Activated CD4-positive, alpha-beta T cell treated with anti-CD3 and anti-CD28 coated beads for 1 hour (primary cell): ENCODE measurements at regions not wholly inside any gene's neighbourhood (a gene's known extent, or its start where the extent isn't known, plus 50 kb on each side); places are given as distances from the start of the nearest gene placed in this dataset.
"Not testable (repeated sequence)": the region's sequence is repeated elsewhere in the genome, so short reads cannot be mapped to it uniquely, and the experiment has no call there.

Experiments used
- DNase-seq: peaks from one replicate; pipeline ENCODE4 v3.0.0-alpha.2; 2020

DNA sequence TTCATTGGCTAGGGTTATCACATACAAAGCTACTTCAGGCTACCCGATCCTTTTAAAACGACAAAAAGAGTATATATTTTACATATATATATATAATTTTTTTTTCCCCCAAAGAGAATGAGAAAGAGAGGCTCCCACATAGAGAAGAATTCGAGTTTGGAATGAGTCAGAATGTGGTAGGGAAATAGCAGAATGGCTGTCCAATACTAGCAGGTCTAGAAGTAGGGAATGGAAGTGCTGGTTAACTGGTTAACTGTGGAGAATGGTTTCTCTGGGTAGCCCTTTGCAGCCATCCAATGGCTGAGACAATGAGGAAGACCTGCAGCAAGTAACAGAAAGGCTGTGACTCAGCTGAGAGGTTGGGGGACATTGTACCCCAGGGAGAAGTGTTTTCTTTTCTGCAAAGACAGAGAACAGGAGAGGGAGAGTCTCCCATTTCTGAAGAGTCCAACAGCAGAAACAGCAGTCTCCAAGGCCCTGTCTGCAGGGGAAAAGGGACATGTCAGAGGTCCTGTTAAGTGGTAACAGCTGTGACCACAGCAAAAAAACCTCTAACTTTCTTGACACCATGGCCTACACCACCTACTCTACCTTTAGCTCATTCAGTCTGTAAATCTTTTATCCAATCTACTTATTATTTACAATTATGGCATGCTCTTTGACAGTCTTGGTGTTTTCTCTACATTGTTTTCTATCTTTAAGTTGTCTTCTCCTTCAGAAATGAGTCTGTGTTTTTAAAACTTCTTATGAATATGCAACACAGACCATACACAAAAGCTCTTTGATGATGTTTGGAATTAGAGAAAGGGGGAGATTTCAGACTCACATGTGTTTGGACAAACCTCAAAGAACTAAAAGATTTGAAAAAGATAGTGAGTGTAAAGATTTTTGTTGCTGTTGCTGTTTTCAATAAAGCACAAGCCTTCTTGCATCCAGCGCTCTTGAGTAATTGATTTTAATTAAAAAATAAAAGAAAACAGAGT, 116.1 kb upstream of the SLC7A14 start:
- no peak for DNase-seq

DNA sequence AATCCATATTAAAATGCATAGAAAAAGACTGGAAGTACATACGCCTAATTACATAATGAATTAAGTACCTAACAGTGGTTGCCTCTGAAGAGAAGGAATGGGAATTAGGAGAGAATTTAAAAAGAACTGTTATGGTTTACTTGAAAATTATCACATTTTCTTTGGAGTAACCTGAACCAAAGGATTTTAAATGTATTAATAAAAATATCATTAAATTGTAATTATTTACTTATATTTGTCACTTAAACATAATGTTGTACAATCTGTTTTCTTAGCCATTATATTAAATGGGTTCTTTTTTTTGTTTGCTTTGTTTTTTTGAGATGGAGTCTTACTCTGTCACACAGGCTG, 114.2 kb upstream of the SLC7A14 start:
- DNase-seq = no peak

DNA sequence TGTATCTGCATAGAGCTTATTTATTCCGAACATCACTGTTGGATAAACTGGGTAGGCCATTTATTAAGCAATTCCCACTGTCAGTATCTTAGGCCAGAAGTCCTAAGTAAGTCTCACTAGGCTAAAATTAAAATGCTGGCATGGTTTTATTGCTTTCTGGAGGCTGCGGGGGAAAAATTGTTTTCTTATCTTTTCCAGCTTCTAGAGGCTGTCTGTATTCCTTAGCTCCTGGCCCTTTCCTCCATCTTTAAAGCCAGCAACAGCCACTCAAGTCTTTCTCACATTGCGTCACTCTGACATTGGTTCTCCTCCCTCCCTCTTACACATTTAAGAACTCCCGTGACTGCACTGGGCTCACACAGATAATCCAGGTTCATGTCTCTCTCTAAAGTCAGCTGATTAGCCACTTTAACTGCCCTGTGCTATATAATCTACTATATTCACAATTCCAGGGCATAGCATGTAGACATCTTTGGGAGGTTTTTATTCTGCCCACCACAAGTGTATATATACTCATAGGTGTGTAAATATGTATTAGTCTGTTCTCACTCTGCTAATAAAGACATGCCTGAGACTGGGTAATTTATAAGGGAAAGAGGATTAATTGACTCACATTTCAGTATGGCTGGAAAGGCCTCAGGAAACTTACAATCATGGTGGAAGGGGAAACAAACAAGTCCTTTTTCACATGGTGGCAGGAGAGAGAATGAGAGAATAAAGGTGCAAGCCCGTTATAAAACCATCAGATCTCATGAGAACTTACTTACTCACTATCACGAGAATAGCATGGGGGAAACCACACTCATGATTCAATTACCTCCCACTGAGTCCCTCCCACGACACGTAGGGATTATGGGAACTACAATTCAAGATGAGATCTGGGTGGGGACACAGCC, 113.5 kb upstream of the SLC7A14 start:
- no peak for DNase-seq

DNA sequence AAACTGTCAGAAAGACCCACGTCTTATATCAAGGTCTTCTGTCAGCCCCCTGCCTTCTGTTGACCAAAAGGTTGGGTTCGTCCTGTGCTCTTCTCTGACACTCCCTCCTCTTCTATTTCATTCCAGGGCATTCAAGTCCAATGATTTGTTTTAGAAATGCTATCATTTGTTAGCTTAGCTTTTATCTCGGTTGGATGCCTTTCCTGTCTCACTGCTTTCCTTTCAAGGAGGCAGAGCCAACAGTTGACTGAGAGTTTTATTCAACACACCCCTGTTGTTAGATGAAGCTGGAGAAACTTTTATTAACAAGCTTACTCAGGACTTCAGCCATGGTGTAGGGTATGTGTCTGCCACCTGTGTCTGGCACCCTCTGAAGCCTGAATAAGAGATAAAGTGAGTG, 112.0 kb upstream of the SLC7A14 start:
- DNase-seq = no peak

DNA sequence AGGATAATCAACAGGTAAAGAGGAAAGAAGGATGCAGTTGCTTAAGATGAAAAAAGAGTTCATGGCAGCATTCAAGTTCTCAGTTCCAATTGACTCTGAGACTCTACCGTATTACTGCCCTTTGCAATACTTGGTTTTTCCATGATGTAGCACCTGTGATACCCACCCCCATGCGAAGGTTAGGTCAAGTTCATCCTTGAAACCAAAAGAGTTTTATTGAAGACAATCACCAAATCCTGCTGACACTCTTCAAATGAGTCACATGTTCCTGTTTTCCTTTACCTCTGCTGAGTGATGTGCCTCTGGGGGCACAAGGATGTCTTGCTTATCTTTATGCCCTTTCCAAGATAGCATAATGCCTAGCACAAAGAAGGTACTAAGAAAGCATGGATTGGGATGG, 111.3 kb upstream of the SLC7A14 start:
- no peak for DNase-seq

DNA sequence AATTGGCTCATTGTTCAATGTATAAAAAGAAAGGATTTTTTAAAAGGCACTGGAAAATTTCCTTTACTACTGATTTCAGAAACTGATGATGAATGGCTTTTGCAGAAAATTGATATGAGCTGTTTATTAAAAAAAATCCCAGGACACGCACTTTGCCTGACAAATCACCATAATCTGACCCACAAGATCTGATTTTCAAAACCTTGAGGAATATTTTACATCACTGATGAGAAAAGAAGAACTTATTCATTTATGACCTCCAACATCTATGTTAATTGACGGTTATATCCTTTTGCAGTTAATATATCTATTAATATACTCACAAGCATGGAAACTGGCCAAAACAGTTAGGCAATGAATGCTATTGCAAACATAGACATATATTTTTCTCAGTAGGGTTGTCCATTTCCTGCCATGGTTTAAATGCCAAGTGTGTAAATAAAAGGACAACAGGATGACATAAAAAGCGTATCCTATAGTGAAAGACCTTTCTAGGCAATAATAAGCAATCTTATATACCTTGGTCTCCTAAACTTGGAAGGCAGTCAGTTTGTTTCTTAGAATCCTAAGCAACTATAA, 109.7 kb upstream of the SLC7A14 start:
- no peak for DNase-seq

DNA sequence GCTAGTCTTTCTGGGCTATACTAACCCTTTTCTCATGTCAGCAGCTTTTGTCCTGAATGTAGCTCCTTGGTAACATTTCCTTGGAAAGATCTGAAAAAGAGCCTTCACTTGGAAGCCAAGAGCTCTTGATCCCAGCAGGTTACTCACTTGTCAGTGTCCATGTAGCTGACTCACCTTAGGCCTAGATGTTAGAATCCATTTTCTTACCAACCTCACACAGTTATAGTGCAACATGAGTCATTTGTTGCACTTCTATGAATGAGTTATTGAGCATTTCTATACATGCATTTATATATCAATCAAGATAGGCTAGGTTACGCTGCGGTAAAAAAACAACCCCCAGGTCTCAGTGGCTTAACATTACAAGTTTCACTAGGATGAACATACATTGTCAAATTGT, 106.8 kb upstream of the SLC7A14 start:
- DNase-seq = no peak

DNA sequence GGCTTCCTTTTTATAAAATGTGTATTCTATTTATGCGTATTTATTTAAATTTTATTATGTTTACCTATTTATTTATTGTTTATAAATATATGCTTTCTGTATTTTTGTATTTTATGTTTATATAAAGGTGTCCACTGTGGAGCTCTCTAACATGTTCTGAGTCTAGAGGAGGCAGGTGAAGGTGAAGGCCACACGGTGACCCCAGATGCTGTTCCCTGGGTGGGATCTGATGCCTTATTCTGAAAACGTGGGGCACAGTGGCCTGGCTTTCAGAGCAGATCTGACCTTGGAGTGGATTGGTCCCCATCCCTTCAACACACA, 104.7 kb upstream of the SLC7A14 start:
- no peak for DNase-seq

DNA sequence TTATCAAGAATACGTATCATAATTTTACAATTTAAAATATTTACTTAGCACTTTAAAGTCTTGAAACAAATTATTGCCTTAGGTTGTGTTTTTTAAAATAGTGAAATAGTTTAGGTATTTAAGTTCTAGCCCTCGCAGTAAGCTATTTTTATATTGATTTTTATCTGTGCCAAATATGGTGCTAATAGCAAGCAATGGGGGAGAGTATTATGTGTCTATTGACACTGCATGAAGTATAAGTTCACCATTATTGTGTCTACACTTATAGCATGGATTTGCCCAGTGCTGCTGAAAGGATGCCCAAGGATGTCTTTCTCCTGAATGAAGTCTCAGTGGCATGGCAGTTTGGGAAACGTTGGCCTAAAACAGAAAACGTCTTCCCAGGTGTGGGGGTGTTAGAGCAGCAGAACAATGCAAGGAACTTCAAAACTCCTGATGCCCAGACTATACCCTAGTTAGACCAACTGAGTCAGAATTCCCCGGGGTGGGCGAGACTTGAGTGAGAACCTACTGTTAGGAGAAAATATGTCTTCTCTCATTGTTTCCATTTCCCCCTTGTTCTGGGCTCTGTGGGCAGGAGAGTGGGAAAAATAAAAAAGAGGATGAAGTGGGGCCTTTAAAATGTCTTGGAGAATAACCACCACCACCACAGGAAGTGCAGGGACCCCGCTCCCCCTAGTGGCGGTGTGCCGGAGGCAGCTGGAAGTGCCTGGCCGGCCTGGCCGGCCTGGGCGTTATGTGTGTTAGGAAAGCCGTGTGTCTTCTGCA, 104.2 kb upstream of the SLC7A14 start:
- DNase-seq = peak; percentile 11

DNA sequence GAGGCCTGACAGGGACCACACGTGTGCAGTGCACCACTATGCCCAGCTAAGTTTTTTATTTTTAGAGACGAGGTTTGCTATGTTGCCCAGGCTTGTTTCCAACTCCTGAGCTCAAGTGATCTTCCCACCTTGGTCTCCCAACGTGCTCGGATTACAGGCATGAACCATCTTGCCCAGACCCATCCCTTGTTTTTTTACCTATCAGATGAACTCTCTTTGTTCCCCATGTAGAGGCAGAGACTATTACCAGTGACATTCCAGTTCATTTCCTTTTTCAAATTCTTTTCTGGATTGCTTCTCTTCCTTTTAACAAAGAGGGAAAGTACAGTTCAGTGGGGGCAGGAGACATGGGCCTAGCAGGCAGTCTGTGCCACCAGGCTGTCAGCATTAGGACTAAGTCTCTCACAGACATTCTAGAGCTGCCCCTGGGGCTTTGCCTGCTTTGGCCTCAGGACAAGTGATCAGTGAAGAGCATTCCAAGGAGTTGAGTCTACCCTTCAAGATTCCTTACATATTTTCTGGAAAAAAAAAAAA, 103.5 kb upstream of the SLC7A14 start:
- no peak for DNase-seq

DNA sequence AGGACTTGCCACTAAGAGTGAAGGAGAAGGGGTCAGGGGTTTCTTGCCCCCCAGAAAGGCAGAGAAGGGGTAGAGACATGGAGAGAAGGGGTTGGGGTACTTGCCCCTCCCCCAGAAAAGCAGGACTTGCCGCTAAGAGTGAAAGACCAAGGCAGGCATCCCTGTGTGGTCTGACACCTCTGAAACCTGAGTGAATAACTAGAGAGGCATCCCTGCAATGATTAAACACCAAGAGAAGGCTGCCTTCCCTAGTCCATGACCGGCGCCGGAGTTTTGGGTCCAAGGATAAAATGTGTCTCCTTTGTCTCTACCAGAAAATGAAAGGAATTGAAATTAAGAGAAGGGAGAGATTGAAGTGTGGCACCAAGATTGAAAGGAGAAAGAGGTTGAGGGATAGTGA, 102.3 kb upstream of the SLC7A14 start:
- not testable (repeated sequence) for DNase-seq

DNA sequence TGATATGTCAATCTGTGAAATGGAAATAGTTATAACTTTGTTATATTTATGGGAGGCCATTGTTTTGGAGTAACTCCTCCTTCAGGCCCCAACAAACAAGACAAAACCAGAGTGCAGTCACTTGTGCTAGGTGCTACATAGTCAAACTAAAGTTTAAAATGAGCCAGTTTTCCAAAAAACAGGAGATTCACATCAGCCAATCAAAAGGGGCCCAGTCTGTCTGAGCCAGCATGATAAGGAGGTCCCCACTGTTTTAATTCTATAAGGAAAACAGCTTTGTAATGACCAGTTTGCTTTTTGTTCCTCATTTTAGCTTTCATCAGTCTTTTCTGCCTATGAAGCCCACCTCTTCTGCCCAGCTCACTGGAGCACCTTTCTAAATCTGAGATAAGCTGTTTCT, 94.7 kb upstream of the SLC7A14 start:
- DNase-seq = no peak

DNA sequence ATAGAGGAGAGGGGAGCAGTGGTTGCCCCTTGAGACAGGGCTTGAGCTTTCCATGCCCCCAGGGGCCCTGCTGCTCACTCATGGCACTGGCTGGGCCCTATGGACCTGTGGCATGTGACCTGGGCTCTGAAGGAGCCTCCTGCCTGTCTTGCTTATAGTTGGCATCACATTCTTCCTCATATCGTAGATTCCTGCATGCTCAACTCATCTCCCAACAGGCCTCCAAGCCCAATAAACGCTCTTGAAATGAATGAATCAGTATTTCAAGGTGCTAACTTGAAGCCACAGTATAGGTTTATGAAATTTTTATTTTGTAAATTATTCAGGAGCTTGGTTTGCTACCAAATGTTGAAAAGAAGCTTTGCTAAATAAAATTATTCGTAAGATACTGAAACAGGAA, 93.3 kb upstream of the SLC7A14 start:
- DNase-seq = no peak

DNA sequence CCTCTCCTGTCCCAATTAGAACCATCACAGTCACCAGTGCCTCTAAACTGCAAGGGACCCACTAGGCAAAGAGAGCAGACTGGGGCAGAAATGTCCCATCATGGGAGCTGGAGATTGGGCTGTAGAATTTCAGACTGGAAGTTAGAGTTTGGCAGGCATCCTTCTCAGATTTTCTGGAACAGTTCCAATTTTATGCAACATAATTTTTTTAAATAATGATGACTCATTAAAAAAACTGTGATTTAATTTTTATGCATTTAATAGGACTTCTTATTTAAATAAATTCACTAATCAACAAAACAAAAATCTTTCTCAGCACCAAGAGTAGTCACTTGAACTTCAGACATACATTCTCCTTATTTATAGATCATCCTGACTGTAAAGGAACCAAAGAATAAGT, 84.6 kb upstream of the SLC7A14 start:
- DNase-seq = no peak

DNA sequence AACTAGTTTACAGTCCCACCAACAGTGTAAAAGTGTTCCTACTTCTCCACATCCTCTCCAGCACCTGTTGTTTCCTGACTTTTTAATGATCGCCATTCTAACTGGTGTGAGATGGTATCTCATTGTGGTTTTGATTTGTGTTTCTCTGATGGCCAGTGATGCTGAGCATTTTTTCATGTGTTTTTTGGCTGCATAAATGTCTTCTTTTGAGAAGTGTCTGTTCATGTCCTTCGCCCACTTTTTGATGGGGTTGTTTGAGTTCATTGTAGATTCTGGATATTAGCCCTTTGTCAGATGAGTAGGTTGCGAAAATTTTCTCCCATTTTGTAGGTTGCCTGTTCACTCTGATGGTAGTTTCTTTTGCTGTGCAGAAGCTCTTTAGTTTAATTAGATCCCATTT, 77.1 kb upstream of the SLC7A14 start:
- DNase-seq = not testable (repeated sequence)

DNA sequence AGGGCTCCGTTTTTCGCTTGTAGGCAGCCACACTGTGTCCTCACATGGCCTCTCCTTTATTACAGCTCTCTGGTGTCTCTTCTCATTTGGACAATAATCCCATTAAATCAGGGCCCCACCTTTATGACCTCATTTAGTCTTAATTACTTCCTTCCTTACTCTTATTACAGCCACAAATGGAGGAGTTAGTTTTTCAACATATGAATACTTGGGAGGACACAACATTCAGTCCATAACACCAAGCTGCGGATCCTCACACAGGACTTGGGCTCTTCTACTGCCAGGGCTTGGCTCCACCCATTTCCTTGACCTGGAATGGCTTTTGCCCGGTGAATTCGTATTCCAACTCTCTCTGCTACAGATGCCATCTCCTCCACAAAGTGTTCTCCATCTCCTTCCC, 74.3 kb upstream of the SLC7A14 start:
- DNase-seq = no peak

DNA sequence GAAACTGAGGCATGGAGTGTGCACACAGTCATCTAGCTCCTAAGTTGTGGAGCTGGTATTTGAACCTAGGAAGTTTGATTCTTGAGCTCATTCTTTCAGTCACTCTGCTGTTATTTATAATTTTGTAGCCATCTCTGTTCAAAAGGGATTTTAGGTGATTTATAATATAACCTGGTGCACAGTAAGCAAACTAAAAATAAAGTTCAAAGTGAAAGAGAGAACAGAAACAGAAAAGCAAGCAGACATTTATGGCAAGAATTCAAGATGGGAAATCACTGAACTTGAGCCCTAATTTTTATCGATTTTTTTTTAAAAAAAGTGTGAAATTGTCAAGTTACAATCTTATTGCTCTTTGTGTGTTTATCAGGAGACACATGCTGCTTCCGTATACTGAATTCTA, 71.4 kb upstream of the SLC7A14 start:
- no peak for DNase-seq

DNA sequence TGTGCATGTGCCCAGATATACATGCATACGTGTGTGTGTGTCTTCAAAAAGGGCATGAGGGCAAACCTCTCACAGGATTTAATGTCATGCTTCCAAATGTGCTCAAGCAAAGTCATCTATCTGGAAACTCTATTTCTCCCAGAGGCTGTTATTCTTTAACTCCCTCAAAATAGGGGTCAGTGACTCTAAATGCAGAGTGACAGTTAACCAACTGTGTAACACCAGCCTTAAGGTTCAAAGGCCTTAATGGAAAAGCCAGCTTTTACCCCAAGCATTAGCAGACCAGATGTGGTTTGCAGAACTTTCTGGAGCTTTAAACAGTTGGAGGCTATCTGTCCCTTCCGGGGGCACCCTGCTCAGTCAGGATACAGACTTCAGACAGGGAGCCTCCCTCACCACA, 70.4 kb upstream of the SLC7A14 start:
- DNase-seq = no peak

DNA sequence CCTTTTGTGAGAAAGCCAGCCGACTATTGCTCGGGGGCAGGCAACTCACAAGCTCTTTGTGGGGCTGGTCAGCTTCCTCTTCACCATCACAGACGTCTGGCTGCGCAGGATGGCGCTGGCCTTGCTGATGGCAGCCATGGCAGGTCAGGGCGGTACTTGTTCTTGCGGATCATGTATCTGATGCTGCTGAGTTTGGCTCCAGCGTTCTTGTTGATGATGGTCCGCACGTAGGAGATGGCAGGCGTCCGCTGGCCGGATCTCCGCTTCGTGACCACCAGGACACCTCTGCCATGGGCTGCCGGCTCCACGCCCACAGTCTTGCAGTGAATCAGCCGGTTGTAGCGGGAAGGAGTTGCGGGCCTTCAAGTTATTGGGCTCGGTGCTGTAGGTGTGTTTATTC, 67.9 kb upstream of the SLC7A14 start:
- DNase-seq = no peak

DNA sequence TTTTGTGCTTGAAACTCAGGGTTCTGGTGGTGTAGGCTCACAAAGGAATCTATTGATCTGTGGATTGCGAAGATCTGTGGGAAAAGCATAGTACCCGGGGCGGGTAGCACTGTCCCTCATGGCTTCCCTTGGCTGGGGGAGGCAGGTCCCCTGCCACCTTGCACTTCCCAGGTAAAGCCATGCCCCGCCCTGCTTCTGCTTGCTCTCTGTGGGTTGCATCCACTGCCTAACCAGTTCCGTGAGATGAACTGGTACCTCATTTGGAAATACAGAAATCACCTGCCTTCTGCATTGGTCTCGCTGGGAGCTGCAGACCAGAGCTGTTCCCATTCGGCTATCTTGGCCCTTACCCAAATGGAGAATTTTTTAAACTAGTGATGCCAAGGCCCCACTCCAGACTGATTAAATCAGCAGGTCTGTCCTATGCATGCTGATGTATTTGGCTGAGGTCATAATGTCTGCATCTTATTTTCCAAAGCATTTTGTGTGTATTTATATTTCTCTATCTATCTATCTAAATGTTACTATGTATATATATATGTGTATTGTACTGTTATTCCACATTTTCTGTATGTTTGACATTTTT, 65.5 kb upstream of the SLC7A14 start:
- DNase-seq = no peak

DNA sequence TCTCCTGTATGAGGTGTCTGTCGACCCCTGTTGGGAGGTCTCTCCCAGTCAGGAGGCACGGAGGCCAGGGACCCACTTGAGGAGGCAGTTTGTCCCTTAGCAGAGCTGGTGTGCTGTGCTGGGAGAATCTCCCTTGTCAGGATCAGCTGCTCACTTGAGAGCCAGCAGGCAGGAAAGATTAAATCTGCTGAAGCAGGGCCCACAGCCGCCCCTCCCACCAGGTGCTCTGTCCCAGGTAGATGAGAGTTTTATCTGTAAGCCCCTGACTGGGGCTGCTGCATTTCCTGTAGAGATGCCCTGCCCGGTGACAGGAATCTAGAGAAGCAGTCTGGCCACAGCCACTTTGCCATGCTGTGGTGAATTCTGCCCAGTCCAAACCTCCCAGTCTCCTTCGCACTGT, 64.7 kb upstream of the SLC7A14 start:
- DNase-seq = not testable (repeated sequence)

DNA sequence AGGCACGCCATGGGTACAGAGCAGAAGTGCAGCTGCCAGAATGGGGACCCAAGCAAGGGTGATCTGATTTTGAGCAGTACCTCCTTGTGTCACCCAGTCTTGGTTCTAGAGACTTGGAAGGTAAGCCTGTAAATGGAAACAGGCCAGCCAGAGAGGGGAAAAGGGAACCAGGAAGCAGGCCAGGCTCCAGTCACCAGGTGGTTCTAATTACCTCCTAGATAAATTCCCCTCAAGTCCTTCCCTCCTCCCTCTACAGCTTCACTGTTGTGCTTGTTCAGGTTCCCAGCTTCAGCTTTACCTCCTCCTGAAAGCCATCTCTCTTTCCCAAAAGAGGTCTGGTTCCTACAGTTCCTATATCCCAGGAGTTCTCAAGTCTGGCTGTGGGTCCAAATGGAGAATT, 58.8 kb upstream of the SLC7A14 start:
- DNase-seq = no peak
